Stimulated activated naive CD4-positive, alpha-beta T cell (primary cell): ENCODE measurements at regions not wholly inside any gene's neighbourhood (a gene's known extent, or its start where the extent isn't known, plus 50 kb on each side); places are given as distances from the start of the nearest gene placed in this dataset.

Source experiments
- DNase-seq, 6 experiments: peaks; one replicate each; lab custom pipeline; 2025; lab: John Stamatoyannopoulos, UW

GRCh38 chr12:67498991-67499390, 149.6 kb upstream of the DYRK2 start:
- no peak for DNase-seq

DNA sequence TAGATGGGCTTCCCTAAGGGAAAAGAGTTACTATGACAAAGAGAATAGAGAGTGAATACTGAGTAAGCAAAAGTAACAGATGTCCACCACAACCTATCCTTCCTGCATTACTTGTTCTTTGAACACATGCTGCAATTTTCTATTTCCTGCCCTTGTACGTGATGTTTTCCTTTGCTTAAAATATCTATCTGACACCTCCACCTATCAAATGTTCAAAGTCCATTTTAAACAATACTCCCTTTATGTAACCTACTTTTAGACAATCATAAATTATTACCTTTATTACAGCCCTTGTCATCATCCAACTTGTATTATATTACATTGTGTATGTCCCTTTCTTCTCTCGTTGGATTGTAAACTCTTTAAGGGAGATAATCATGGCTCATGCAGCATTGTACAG, 147.2 kb upstream of the DYRK2 start:
- peak in 1 of 6 experiments; percentile 7 for DNase-seq

- DNase-seq, result no peak
Observed at GRCh38 chr12:67504026-67504425, 144.5 kb upstream of the DYRK2 start.

- no peak for DNase-seq
Observed at GRCh38 chr12:67506739-67507138, 141.8 kb upstream of the DYRK2 start.

GRCh38 chr12:67508830-67509229, 139.7 kb upstream of the DYRK2 start:
- DNase-seq, result no peak

DNA sequence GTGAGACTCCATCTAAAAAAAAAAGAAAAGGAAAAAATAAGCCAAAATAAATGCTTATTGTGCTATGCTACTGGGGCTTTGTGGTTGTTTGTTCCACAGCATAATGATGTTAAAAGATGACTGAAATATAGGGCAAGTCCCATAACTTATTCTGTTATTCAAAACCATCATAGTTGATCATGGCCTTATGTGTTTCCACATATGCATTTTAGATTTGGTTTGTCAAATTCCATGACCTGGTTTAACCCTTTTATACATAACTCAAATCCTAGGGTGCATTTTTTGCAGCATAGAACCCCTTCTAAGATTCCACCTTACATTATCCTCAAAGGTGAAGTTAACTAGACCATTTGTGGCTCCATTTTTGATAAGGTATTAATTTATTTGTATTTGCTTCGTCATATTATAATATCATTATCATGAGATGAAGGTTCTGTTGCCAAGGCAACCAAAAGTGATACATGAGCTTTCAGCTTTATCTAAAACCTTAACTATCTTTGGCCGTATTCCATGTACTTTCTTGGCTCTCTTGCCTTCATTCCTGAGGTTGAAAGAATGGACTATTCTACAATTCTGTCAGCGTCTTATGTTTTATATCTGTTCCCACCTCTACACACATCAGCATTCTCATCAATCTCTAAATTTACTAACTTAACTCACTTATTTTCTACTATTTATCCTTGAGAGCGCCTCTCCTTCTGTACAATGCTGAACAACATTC, 138.7 kb upstream of the DYRK2 start:
- no peak for DNase-seq

DNA sequence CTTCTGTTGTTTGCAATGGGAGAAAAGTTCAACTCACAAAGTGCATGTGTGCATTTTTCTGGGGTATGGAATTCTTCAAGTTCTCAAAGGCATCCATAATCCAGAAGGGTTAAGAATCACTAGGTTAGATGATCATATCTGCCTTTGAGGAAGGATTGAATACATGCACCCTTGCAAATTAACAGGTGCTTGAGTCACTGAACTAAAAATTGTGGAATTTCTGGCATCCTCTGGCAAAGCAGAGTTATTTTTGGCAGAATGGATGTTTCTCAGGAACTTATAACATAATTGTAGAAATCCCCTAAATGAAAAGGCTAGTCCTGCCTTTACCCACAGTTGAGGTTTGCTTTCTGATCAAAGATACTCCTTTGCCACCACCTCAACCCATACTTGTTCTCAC, 136.5 kb upstream of the DYRK2 start:
- DNase-seq, result no peak

DNA sequence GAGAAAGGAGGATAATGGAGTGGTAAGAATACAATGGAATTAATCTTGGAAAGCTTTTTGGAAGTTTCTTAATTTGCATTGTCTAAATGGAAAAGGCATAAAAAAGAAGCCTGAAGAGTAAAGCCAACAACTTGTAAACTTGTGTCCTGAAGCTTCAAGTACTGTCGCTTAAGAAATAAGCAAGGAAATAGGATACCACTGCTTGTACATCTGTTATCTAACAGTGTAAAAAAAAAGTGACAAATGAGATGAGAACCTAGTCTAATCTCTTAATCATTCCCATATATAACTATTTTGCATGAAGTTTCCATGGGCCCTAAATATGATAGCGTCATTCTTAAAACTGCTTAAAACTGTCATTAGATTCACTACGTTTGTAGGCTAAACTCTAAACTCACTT, 134.0 kb upstream of the DYRK2 start:
- no peak for DNase-seq

DNA sequence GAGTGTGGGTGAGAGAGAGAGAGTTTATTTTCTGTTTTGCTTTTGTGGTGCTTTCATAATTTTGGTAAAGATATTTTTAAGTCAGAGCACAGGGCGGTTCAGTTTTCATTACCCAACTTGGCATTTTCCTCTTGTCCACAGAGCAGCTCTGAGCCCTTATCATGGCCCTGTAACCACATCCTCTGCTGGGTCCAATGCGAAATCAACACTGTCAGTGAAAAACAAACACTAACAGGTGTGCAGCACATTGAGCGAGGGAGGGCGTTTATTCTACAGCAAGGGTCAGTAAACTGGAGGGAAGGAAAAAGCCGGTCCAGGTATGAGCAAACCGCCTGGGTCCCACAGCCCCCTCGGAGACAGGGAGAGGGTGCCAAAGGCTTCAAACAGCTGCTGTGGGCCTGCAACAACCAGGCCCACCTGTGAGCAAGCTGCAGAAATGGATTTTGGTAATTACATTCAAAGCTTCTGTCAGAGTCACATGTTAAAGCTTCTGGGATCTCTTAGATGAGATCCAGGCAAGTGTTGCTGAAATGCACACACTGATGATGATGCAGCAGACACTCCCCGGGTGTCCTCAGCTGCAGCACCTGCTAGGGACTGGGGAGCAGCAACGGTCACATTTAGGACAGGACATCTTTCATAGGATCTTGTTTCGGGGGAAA, 132.7 kb upstream of the DYRK2 start:
- peak in 4 of 6 experiments; percentile 8 to 66 (median 55) for DNase-seq

- no peak for DNase-seq
Observed at GRCh38 chr12:67517181-67517887, 131.2 kb upstream of the DYRK2 start.

DNA sequence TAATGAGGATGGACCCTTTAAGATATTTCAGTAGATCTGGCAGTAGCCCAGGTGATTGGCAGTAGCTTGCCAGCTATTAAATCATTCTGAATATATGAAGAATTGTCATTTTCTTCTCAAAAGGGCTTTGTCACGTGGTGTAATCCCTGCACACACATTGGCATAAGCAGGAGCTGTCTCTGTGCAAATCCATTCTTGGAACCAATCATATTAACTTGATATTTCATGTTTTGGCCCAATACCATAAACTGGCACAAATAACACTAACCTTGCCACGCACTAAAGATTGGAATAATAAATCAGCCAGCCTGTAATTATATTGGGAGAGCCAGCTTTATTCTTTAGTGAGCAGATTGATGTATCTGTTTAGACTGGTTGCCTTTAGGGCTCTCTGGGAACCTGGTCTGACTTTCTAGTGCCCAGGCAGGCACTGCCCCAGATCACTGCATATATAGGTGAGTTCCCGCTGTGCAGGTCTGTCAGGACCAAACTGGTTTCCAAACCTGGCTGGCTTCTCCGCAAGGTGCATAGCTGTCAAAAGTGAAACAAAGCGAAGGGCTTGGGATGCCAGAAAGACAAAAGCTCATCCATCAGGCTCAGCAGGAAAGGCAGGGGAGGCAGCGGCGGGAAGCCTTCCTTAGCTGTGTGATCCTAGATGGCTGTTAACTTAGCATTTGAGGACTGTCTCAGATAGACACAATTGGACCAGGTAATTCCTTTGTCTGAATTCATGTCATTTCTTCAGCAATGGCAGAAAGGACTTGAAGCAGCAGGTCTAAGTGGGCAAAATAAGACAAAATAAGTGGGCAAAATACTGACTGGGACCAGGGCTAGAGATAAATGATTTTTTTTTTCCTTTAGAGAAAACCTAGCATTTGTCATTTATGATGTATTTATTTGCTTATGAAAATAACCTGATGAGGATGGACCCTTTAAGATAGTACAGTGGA, 128.8 kb upstream of the DYRK2 start:
- no peak for DNase-seq

DNA sequence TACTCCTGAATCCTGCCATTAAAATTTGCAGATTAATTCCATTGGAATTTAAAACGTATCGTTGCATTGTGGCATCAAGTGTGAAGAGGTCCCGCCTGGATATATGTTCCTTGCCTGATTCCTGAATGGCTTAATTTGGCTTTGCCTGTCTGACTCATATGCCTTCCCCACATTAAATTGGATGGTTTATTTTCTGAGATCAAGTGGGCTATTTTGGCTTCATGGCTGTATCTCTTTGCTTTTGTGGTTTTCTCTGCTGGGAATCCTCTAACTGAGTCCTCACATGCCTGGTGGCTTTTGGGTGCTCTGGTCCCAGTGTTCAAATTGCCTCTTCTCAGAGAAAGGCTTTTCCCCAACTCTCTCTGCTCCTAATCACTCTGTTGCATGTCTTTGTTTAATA, 127.9 kb upstream of the DYRK2 start:
- no peak for DNase-seq

GRCh38 chr12:67522222-67522621, 126.3 kb upstream of the DYRK2 start:
- no peak for DNase-seq

GRCh38 chr12:67523538-67523937, 125.0 kb upstream of the DYRK2 start:
- DNase-seq, result no peak

DNA sequence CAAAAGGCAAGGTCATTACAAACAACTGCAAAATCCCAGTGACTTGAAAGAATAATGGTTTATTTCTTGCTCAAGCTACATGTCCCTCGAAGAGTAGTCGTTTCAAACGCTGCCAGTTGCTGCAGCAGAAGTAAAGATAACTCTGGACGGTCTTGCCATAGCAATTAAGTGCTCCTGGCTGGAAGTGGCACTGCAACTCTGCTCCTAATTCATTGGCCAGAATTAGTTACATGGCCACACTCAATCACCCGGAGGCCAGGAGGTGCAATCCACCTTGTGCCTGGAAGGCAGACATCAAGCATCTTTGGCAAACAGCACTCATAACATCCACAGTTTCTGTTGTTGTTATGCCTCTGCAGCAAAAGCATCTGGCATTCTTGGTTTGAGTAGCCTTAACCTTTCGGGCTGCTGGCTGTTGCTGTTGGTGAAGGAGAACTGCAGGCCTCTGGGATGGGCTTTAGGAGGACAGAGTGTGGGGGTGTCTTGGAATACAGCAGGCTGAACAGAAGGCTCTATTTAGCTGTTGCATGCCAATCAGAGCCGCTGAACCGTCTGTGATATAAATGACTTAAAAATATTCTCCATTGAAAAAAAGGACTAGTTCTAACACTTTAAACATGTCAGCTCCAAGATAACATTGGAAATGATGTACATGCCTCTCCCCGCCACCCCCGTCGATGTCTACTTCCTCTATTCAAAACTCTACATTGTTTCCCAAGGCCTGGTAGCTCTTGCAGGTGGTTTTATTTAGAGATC, 123.5 kb upstream of the DYRK2 start:
- DNase-seq, result no peak

DNA sequence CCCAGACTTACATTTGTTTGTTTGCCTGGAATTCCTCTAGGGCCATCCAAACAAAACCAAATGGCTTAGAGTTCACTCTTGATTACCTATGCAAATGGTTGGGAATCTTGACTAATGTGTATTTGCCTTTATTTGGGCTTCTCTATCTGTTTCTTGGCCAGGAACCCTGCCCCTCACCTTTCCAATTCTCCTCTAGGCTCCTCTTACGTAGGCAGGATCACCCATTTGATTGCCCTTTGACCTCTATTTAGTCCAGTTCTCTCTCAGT, 123.0 kb upstream of the DYRK2 start:
- no peak for DNase-seq

GRCh38 chr12:67526129-67526528, 122.4 kb upstream of the DYRK2 start:
- DNase-seq, result no peak

DNA sequence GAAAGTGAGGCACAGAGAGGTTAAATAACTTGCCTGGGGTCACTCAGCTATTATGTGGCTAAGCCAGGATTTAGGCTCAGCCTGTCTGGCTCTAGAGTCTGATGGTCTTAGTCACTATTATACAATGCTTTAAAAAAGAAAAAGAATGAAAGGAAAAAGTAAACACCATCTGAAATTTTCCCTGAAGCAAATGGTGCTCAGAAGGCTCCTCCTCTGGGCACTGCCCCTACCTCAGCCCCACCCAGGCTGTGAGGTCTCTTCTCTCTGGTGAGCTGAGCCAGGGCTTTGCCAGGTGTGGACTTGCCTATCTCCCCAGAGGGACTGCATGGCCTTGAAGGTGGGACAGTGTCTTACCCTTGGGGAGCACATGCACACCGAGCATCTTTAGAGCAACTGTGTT, 117.5 kb upstream of the DYRK2 start:
- DNase-seq, result no peak

- no peak for DNase-seq
Observed at GRCh38 chr12:67531501-67531900, 117.0 kb upstream of the DYRK2 start.

DNA sequence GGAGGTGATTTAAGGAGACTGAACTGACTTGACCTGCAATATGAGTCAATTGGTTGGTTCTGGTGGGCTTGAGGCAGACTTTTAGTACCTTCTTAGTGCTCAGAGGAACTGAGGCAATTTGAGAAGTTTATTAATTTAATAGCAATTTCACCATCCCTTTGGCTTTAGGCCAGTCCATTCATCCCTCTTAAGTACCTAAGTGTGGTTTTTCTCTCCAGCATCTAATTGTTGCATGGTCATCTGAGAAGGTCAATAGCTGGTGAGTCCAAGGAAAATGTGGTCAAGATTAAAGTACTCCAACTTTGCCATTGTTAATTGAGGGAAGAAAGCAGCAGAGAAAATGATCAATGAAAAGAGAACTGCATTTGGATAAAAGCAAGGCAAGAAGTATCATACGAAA, 115.4 kb upstream of the DYRK2 start:
- DNase-seq, result no peak

DNA sequence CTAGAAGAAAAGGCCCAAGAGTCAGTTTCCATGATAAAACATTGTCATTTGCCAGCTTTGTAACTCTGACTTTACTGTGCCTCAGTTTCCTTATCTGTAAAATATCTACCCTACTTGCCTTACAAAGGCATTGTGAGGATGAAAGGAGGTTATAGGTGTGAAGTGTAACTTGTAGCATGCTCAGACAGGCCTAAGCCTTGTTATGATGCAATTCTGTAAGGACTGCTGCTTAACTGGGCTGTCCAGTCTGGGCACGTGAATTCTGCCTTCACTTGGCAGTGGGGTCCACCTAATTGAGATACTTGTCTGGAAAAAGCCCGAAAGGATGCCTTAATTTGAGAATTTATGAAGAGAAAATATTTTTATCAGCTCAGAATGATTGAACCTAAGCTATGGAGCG, 114.5 kb upstream of the DYRK2 start:
- no peak for DNase-seq

DNA sequence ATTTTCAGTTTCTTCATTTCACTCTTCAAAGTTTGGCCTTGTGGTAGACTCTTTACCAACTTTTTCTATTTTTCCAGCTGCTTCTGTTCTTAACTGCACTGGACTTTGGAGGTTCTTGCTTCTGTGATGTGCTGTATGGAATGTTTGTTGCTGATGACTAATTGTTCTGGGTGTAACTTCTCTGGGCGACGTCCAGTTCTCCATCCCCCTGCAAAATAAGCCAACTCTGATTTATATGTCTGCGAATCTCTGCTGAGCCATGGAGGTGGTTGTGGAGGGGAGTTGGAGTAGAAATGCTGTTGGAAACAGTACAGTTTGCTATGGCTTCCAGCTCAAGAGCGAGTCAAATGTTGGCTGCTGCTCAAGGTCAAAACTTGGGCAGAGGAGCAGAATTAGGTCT, 113.9 kb upstream of the DYRK2 start:
- no peak for DNase-seq
